ENCODE measurements at regions not wholly inside any gene's neighbourhood (a gene's known extent, or its start where the extent isn't known, plus 50 kb on each side); places are given as distances from the start of the nearest gene placed in this dataset.

GRCh38 chr6:23266536-23266935 is 697.2 kb downstream of the HDGFL1 start:
- Histone ChIP-seq H3K4me3 (no peak overlapping the region), H3K36me3 (no peaks in the 10 kb centered on the region), H3K27me3 (replicated peaks in 1 of 7) (no peaks in the 10 kb centered on the region), H3K27ac (no peak overlapping the region), H3K4me1 (no peaks in the 10 kb centered on the region), H3K9me3 (peaks cover 0 to 8% (median 0%) of the 10 kb centered on the region in 8 donors)
- 86 to 94% (median 92%) methylated on average over 7 of the region's 7 CpGs for WGBS, 5 donors
- intact Hi-C loops (cut with DNase I; ENCODE audit: low total_unique reads): no loop called here
- DNase-seq: no peak
- no peak for TF ChIP-seq POLR2A (IDR thresholded peaks at IDR 0.05)
- TF ChIP-seq CTCF (IDR thresholded peaks at IDR 0.05 in 8 of 11, conservative IDR thresholded peaks at IDR 0.05 in 3 of 11): no peak
- TF ChIP-seq POLR2AphosphoS5 (IDR thresholded peaks at IDR 0.05): no peak

- no peaks in the 10 kb centered on the region for H3K4me1 ChIP-seq
- no peak for DNase-seq
- peaks cover 0 to 5% (median 0%) of the 10 kb centered on the region in 8 donors for H3K9me3 ChIP-seq
- H3K36me3 ChIP-seq: no peaks in the 10 kb centered on the region
- H3K4me3 ChIP-seq: no peak overlapping the region
- WGBS, 5 donors: 90 to 96% (median 92%) methylated on average over 2 of the region's 2 CpGs
- no peak for TF ChIP-seq POLR2AphosphoS5 (IDR thresholded peaks at IDR 0.05)
- H3K27me3 ChIP-seq (replicated peaks in 1 of 7): no peaks in the 10 kb centered on the region
- intact Hi-C loops (cut with DNase I; ENCODE audit: low total_unique reads): no loop called here
- H3K27ac ChIP-seq: no peak overlapping the region
These were observed 698.3 kb downstream of the HDGFL1 start for GRCh38 chr6:23267651-23268050.

- H3K9me3 ChIP-seq: peaks cover 0 to 5% (median 0%) of the 10 kb centered on the region in 8 donors
- TF ChIP-seq POLR2A (IDR thresholded peaks at IDR 0.05) (no peak), POLR2AphosphoS5 (IDR thresholded peaks at IDR 0.05) (no peak), CTCF (IDR thresholded peaks at IDR 0.05 in 8 of 11, conservative IDR thresholded peaks at IDR 0.05 in 3 of 11) (no peak)
- no peak for DNase-seq
- no peak overlapping the region for H3K4me3 ChIP-seq
- no peaks in the 10 kb centered on the region for H3K36me3 ChIP-seq
- H3K4me1 ChIP-seq: no peaks in the 10 kb centered on the region
- intact Hi-C loops (cut with DNase I; ENCODE audit: low total_unique reads): no loop called here
- no peaks in the 10 kb centered on the region for H3K27me3 ChIP-seq (replicated peaks in 1 of 7)
- whole genome bisulfite sequencing, 5 donors: 70 to 84% (median 82%) methylated on average over 4 of the region's 4 CpGs
- H3K27ac ChIP-seq: no peak overlapping the region
These were observed 699.0 kb downstream of the HDGFL1 start for GRCh38 chr6:23268348-23268747.

- H3K9me3 ChIP-seq: peaks cover 0 to 5% (median 0%) of the 10 kb centered on the region in 8 donors
- H3K27me3 ChIP-seq (replicated peaks in 1 of 7): no peaks in the 10 kb centered on the region
- intact Hi-C loops (cut with DNase I; ENCODE audit: low total_unique reads): no loop called here
- H3K4me1 ChIP-seq: no peaks in the 10 kb centered on the region
- no peak overlapping the region for H3K4me3 ChIP-seq
- no peak for DNase-seq
- no peak overlapping the region for H3K27ac ChIP-seq
- WGBS, 5 donors: 52 to 85% (median 58%) methylated on average over 3 of the region's 3 CpGs
- TF ChIP-seq POLR2AphosphoS5 (IDR thresholded peaks at IDR 0.05) (no peak), POLR2A (IDR thresholded peaks at IDR 0.05) (no peak), CTCF (IDR thresholded peaks at IDR 0.05 in 8 of 11, conservative IDR thresholded peaks at IDR 0.05 in 3 of 11) (no peak)
- no peaks in the 10 kb centered on the region for H3K36me3 ChIP-seq
These were observed 700.1 kb downstream of the HDGFL1 start for GRCh38 chr6:23269436-23269835.

GRCh38 chr6:23272536-23272935 is 703.2 kb downstream of the HDGFL1 start:
- Histone ChIP-seq H3K36me3 (no peaks in the 10 kb centered on the region), H3K4me1 (no peaks in the 10 kb centered on the region), H3K4me3 (no peak overlapping the region), H3K9me3 (peaks cover 0 to 5% (median 0%) of the 10 kb centered on the region in 8 donors), H3K27ac (no peak overlapping the region), H3K27me3 (replicated peaks in 1 of 7) (no peaks in the 10 kb centered on the region)
- no peak for TF ChIP-seq POLR2AphosphoS5 (IDR thresholded peaks at IDR 0.05)
- DNase-seq: no peak
- intact Hi-C loops (cut with DNase I; ENCODE audit: low total_unique reads): no loop called here
